ENCODE measurements at regions not wholly inside any gene's neighbourhood (a gene's known extent, or its start where the extent isn't known, plus 50 kb on each side); places are given as distances from the start of the nearest gene placed in this dataset.

GRCh38 chr5:21236104-21236503 lies 1248.1 kb upstream of the CDH18 start:
- no peak for TF ChIP-seq TAF1 (IDR thresholded peaks at IDR 0.05; ENCODE audit: low read depth, low read length)
- no peak for TF ChIP-seq POLR2AphosphoS5 (IDR thresholded peaks at IDR 0.05; ENCODE audit: low read depth, low read length)
- TF ChIP-seq POLR2A (IDR thresholded peaks at IDR 0.05; ENCODE audit: low read depth, low read length): no peak
- no peak for TF ChIP-seq PAX5 (IDR thresholded peaks at IDR 0.05; ENCODE audit: insufficient read depth, low read length, severe bottlenecking)

All from GM12891 (cell line).